Left kidney (tissue), 1 donor: ENCODE measurements at regions not wholly inside any gene's neighbourhood (a gene's known extent, or its start where the extent isn't known, plus 50 kb on each side); places are given as distances from the start of the nearest gene placed in this dataset.

ENCODE experiments used
- DNase-seq: peaks from one replicate; pipeline ENCODE4 v3.0.0-alpha.2; 2013

DNA sequence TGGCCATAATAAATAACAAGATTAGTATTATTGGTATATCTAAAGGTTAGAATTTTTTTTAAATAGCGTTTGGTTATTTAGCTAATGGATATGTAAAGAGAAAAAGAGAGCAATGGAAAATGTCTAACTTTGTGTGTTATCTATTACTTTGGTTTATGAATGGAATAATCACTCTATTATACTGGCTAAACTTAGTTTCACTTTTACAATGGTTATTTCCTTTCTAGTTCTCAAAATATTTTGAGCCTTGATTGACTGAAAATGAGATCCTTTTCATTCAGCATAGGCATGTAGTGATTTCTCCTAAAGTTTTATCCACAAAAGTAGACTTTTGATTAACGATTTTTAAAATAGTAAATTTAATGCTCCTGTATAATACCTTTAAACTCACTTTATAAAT is 51.6 kb upstream of the MLIP start:
- no peak for DNase-seq

- DNase-seq = no peak
These were observed 51.0 kb upstream of the MLIP start for GRCh38 chr6:54060286-54060685.
